ENCODE measurements at regions not wholly inside any gene's neighbourhood (a gene's known extent, or its start where the extent isn't known, plus 50 kb on each side); places are given as distances from the start of the nearest gene placed in this dataset.

- Histone ChIP-seq H3K9me3 (ENCODE audit: insufficient read depth, low read length, severe bottlenecking) (no peaks in the 10 kb centered on the region), H3K4me2 (ENCODE audit: insufficient read depth, low read length) (no peak overlapping the region), H3K27ac (ENCODE audit: low read length) (no peak overlapping the region), H3K4me3 (ENCODE audit: low read depth in 1 of 2, low read length in 2 of 2) (no peak overlapping the region), H3K79me2 (ENCODE audit: insufficient read depth, low read length) (no peaks in the 10 kb centered on the region), H3K4me1 (ENCODE audit: insufficient read depth, low read length) (no peaks in the 10 kb centered on the region), H2AFZ (ENCODE audit: low read depth, low read length) (no peak overlapping the region), H3K36me3 (ENCODE audit: insufficient read depth, low read length) (no peaks in the 10 kb centered on the region), H4K20me1 (ENCODE audit: insufficient read depth, low read length) (no peaks in the 10 kb centered on the region), H3K9ac (ENCODE audit: low read depth, low read length) (no peak overlapping the region), H3K27me3 (ENCODE audit: insufficient read depth, low read length, poor library complexity) (no peaks in the 10 kb centered on the region)
- TF ChIP-seq CTCF (IDR thresholded peaks at IDR 0.05; ENCODE audit: borderline replicate concordance, extremely low read depth, low read length, poor library complexity, severe bottlenecking): no peak
- no peak for TF ChIP-seq EZH2 (IDR thresholded peaks at IDR 0.05; ENCODE audit: borderline replicate concordance, low read depth, low read length, severe bottlenecking)
- no peak for ATAC-seq (ENCODE audit: insufficient read depth, low read depth)
- DNase-seq: no peak
These were observed 485.8 kb downstream of the STK39 start for GRCh38 chr2:167761465-167762136.

- no peak for TF ChIP-seq CTCF (IDR thresholded peaks at IDR 0.05; ENCODE audit: borderline replicate concordance, extremely low read depth, low read length, poor library complexity, severe bottlenecking)
- TF ChIP-seq EZH2 (IDR thresholded peaks at IDR 0.05; ENCODE audit: borderline replicate concordance, low read depth, low read length, severe bottlenecking): no peak
- H3K4me3 ChIP-seq (ENCODE audit: low read depth in 1 of 2, low read length in 2 of 2): no peak overlapping the region
- H3K27ac ChIP-seq (ENCODE audit: low read length): no peak overlapping the region
- H3K9me3 ChIP-seq (ENCODE audit: insufficient read depth, low read length, severe bottlenecking): no peaks in the 10 kb centered on the region
- H3K4me2 ChIP-seq (ENCODE audit: insufficient read depth, low read length): no peak overlapping the region
- no peaks in the 10 kb centered on the region for H3K27me3 ChIP-seq (ENCODE audit: insufficient read depth, low read length, poor library complexity)
- H3K79me2 ChIP-seq (ENCODE audit: insufficient read depth, low read length): no peaks in the 10 kb centered on the region
- no peaks in the 10 kb centered on the region for H4K20me1 ChIP-seq (ENCODE audit: insufficient read depth, low read length)
- H2AFZ ChIP-seq (ENCODE audit: low read depth, low read length): no peak overlapping the region
- DNase-seq (no peak), ATAC-seq (ENCODE audit: insufficient read depth, low read depth) (no peak)
- no peaks in the 10 kb centered on the region for H3K4me1 ChIP-seq (ENCODE audit: insufficient read depth, low read length)
- no peaks in the 10 kb centered on the region for H3K36me3 ChIP-seq (ENCODE audit: insufficient read depth, low read length)
- H3K9ac ChIP-seq (ENCODE audit: low read depth, low read length): no peak overlapping the region
These were observed 487.9 kb downstream of the STK39 start for GRCh38 chr2:167759531-167759930.

DNA sequence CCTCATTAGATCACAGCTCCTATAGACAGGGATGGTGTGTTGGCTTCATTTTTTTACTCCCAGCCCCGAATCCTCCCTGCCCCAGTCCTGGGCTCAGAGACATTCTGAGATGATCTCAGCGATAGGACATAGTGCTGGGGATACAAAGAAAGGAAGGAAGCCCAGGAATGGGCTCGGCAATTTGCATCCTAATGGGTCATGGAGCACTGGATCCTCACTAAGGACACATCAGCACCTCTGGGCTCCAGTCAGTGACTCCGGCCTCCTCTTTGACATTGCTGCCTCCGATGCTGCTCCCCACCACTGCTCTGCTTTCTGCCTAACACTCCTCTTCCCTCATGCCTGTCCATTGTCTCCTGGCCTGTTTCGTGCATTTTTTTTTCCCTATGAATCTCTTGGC is 489.1 kb downstream of the STK39 start:
- Histone ChIP-seq H3K4me1 (ENCODE audit: insufficient read depth, low read length) (no peaks in the 10 kb centered on the region), H4K20me1 (ENCODE audit: insufficient read depth, low read length) (no peaks in the 10 kb centered on the region), H3K9me3 (ENCODE audit: insufficient read depth, low read length, severe bottlenecking) (no peaks in the 10 kb centered on the region), H3K4me2 (ENCODE audit: insufficient read depth, low read length) (no peak overlapping the region), H3K4me3 (ENCODE audit: low read depth in 1 of 2, low read length in 2 of 2) (no peak overlapping the region), H3K36me3 (ENCODE audit: insufficient read depth, low read length) (no peaks in the 10 kb centered on the region), H2AFZ (ENCODE audit: low read depth, low read length) (no peak overlapping the region), H3K79me2 (ENCODE audit: insufficient read depth, low read length) (no peaks in the 10 kb centered on the region), H3K27me3 (ENCODE audit: insufficient read depth, low read length, poor library complexity) (no peaks in the 10 kb centered on the region), H3K9ac (ENCODE audit: low read depth, low read length) (no peak overlapping the region), H3K27ac (ENCODE audit: low read length) (no peak overlapping the region)
- DNase-seq (no peak), ATAC-seq (ENCODE audit: insufficient read depth, low read depth) (no peak)
- TF ChIP-seq EZH2 (IDR thresholded peaks at IDR 0.05; ENCODE audit: borderline replicate concordance, low read depth, low read length, severe bottlenecking) (no peak), CTCF (IDR thresholded peaks at IDR 0.05; ENCODE audit: borderline replicate concordance, extremely low read depth, low read length, poor library complexity, severe bottlenecking) (no peak)
